Fibroblast of mammary gland (primary cell): ENCODE measurements at regions not wholly inside any gene's neighbourhood (a gene's known extent, or its start where the extent isn't known, plus 50 kb on each side); places are given as distances from the start of the nearest gene placed in this dataset.

Source experiments
- DNase-seq: peaks from one replicate; pipeline ENCODE4 v3.0.0-alpha.2; 2010; ENCODE audit warnings: low read depth
- H3K4me3 ChIP-seq: 2 replicates; pipeline ENCODE4 v1.5.1; 2011; ENCODE audit warnings: low read depth, mild to moderate bottlenecking, low read length, moderate library complexity; ENCODE audit not compliant: control insufficient read depth
- CTCF ChIP-seq: conservative IDR thresholded peaks from 2 replicates; pipeline ENCODE4 v1.5.1; 2011; ENCODE audit warnings: low read depth, low read length, inconsistent platforms; ENCODE audit not compliant: control insufficient read depth, insufficient read depth

- no peak for TF ChIP-seq CTCF
- no peak for DNase-seq
- no peak overlapping the region for H3K4me3 ChIP-seq
These were observed 113.1 kb downstream of the FOXA2 start for GRCh38 chr20:22471156-22471836.

- no peak overlapping the region for H3K4me3 ChIP-seq
- no peak for TF ChIP-seq CTCF
These were observed 113.7 kb downstream of the FOXA2 start for GRCh38 chr20:22470620-22471026.

GRCh38 chr20:22466447-22467171, 117.8 kb downstream of the FOXA2 start:
- DNase-seq: no peak
- H3K4me3 ChIP-seq: no peak overlapping the region
- no peak for TF ChIP-seq CTCF

More at GRCh38 chr20:22470620-22471026, 113.7 kb downstream of the FOXA2 start:
- no peak for DNase-seq

- no peak for TF ChIP-seq CTCF
- DNase-seq: no peak
- H3K4me3 ChIP-seq: no peak overlapping the region
These were observed 118.5 kb downstream of the FOXA2 start for GRCh38 chr20:22465622-22466446.

GRCh38 chr20:22464312-22465003, 119.9 kb downstream of the FOXA2 start:
- no peak overlapping the region for H3K4me3 ChIP-seq
- no peak for DNase-seq
- no peak for TF ChIP-seq CTCF

- no peak for TF ChIP-seq CTCF
- peak; percentile 3 for DNase-seq
These were observed 121.1 kb downstream of the FOXA2 start for GRCh38 chr20:22462975-22463914.

More at GRCh38 chr20:22462975-22463914, 121.1 kb downstream of the FOXA2 start:
- H3K4me3 ChIP-seq: no peak overlapping the region
